GM23338 (cell line): ENCODE measurements at regions not wholly inside any gene's neighbourhood (a gene's known extent, or its start where the extent isn't known, plus 50 kb on each side); places are given as distances from the start of the nearest gene placed in this dataset.

Experiments
- ATAC-seq: fragments of 200-7000 bp; cut with Tn5 transposase; 3 replicates; pipeline ENCODE4 v1.9.1; 2020
- DNase-seq: peaks from one replicate; pipeline ENCODE4 v3.0.0-alpha.2; 2015; ENCODE audit warnings: low spot score
- H2AFZ ChIP-seq: fragments of 200-600 bp; sonication (generic); 2 replicates; pipeline ENCODE4 v1.8.0; 2016; ENCODE audit warnings: antibody characterized with exemption, mild to moderate bottlenecking, moderate library complexity
- H3F3A ChIP-seq: fragments of 200-600 bp; sonication (generic); replicated peaks from 2 replicates; pipeline ENCODE4 v1.8.0; 2017; ENCODE audit warnings: antibody characterized with exemption, mixed run types, low read depth
- H3K27ac ChIP-seq: fragments of 200-600 bp; sonication (generic); 2 replicates; pipeline ENCODE4 v1.6.1; 2016; ENCODE audit warnings: low read depth
- H3K27me3 ChIP-seq: fragments of 200-600 bp; sonication (generic); 2 replicates; pipeline ENCODE4 v1.8.0; 2016; ENCODE audit warnings: mild to moderate bottlenecking, mixed run types, moderate library complexity; ENCODE audit not compliant: insufficient read depth
- H3K36me3 ChIP-seq: fragments of 200-600 bp; sonication (generic); 2 replicates; pipeline ENCODE4 v1.8.0; 2016; ENCODE audit warnings: mild to moderate bottlenecking; ENCODE audit not compliant: insufficient read depth
- H3K4me1 ChIP-seq: fragments of 200-600 bp; sonication (generic); 2 replicates; pipeline ENCODE4 v1.8.0; 2016; ENCODE audit warnings: mild to moderate bottlenecking, moderate library complexity; ENCODE audit not compliant: insufficient read depth
- H3K4me2 ChIP-seq: fragments of 200-600 bp; sonication (generic); 2 replicates; pipeline ENCODE4 v1.7.1; 2017; ENCODE audit warnings: mixed run types
- H3K4me3 ChIP-seq: fragments of 200-600 bp; sonication (generic); 2 replicates; pipeline ENCODE4 v1.6.1; 2016; ENCODE audit warnings: mixed run types
- H3K79me2 ChIP-seq: fragments of 200-600 bp; sonication (generic); replicated peaks from 2 replicates; pipeline ENCODE4 v1.8.0; 2017; ENCODE audit warnings: mild to moderate bottlenecking; ENCODE audit not compliant: insufficient read depth
- H3K9me2 ChIP-seq: fragments of 200-600 bp; sonication (generic); 2 replicates; pipeline ENCODE4 v1.8.0; 2017; ENCODE audit not compliant: insufficient read depth
- H4K20me1 ChIP-seq: fragments of 200-600 bp; sonication (generic); replicated peaks from 2 replicates; pipeline ENCODE4 v1.8.0; 2017; ENCODE audit warnings: mild to moderate bottlenecking; ENCODE audit not compliant: insufficient read depth
- H3K27ac Mint-ChIP-seq: 2 replicates; pipeline ENCODE4 v1.8.0; 2020; ENCODE audit warnings: inconsistent platforms, mild to moderate bottlenecking, moderate library complexity, mixed read lengths
- H3K27me3 Mint-ChIP-seq: 3 replicates; pipeline ENCODE4 v1.8.0; 2022; ENCODE audit warnings: low read depth, mild to moderate bottlenecking, moderate library complexity, mixed read lengths, inconsistent platforms; ENCODE audit not compliant: insufficient read depth, poor library complexity
- H3K36me3 Mint-ChIP-seq: 3 replicates; pipeline ENCODE4 v1.8.0; 2021; ENCODE audit warnings: low read depth, mild to moderate bottlenecking, inconsistent platforms, moderate library complexity, mixed read lengths
- H3K4me1 Mint-ChIP-seq: 3 replicates; pipeline ENCODE4 v1.8.0; 2020; ENCODE audit warnings: mild to moderate bottlenecking, inconsistent platforms, mixed read lengths
- H3K4me3 Mint-ChIP-seq: 3 replicates; pipeline ENCODE4 v1.8.0; 2021; ENCODE audit warnings: moderate library complexity, mild to moderate bottlenecking, inconsistent platforms, mixed read lengths
- H3K9me3 Mint-ChIP-seq: 3 replicates; pipeline ENCODE4 v1.8.0; 2020; ENCODE audit warnings: moderate library complexity, mild to moderate bottlenecking, inconsistent platforms, mixed read lengths
- CREB1 ChIP-seq: fragments of 250-450 bp; sonication (Bioruptor Pico); IDR thresholded peaks from 2 replicates; pipeline ENCODE4 v1.5.0; 2020; ENCODE audit warnings: low read depth, mild to moderate bottlenecking, moderate library complexity
- CTCF ChIP-seq, 2 experiments: fragments of 200-600 bp in 1 of 2; sonication (generic) in 1 of 2; conservative IDR thresholded peaks; 2 replicates each; pipeline versions ENCODE4 v1.5.1 to v1.6.1; 2016 to 2017; ENCODE audit warnings: antibody characterized with exemption in 2 of 2, low read depth in 2 of 2, mild to moderate bottlenecking in 2 of 2, moderate library complexity in 1 of 2
- ETS1 ChIP-seq: IDR thresholded peaks from 2 replicates; pipeline ENCODE4 v1.6.1; 2016; ENCODE audit warnings: antibody characterized with exemption
- EZH2 ChIP-seq: fragments of 200-600 bp; sonication (generic); IDR thresholded peaks from one replicate; pipeline ENCODE4 v1.8.0; 2017; ENCODE audit warnings: antibody characterized with exemption, mild to moderate bottlenecking, low read depth; ENCODE audit not compliant: unreplicated experiment
- JUNB ChIP-seq: IDR thresholded peaks from one replicate; pipeline ENCODE4 v1.6.1; 2016; ENCODE audit warnings: antibody characterized with exemption; ENCODE audit not compliant: unreplicated experiment
- NANOG ChIP-seq: IDR thresholded peaks from 2 replicates; pipeline ENCODE4 v1.6.1; 2016; ENCODE audit warnings: antibody characterized with exemption, borderline replicate concordance
- POLR2AphosphoS5 ChIP-seq: IDR thresholded peaks from 2 replicates; pipeline ENCODE4 v1.6.1; 2016; ENCODE audit warnings: antibody characterized with exemption, low read depth
- REST ChIP-seq: IDR thresholded peaks from one replicate; pipeline ENCODE4 v1.6.1; 2018; ENCODE audit warnings: antibody characterized with exemption; ENCODE audit not compliant: unreplicated experiment
- STAT1 ChIP-seq: IDR thresholded peaks from one replicate; pipeline ENCODE4 v1.6.1; 2016; ENCODE audit warnings: antibody characterized with exemption; ENCODE audit not compliant: unreplicated experiment
- ZNF114 ChIP-seq: fragments of 250-450 bp; sonication (Bioruptor Pico); IDR thresholded peaks from 2 replicates; pipeline ENCODE4 v1.5.0; 2020; ENCODE audit warnings: mild to moderate bottlenecking, moderate library complexity
- ZNF331 ChIP-seq: fragments of 250-450 bp; sonication (Bioruptor Pico); IDR thresholded peaks from 2 replicates; pipeline ENCODE4 v1.5.0; 2020; ENCODE audit warnings: low read depth, mild to moderate bottlenecking, moderate library complexity
- ZNF462 ChIP-seq: fragments of 250-450 bp; sonication (Bioruptor Pico); IDR thresholded peaks from 2 replicates; pipeline ENCODE4 v1.5.0; 2020; ENCODE audit warnings: mild to moderate bottlenecking, moderate library complexity

GRCh38 chr15:56524915-56525314, 60.0 kb upstream of the MNS1 start:
- no peak overlapping the region for H3K4me2 ChIP-seq
- Mint-ChIP-seq H3K4me3 (no peak overlapping the region), H3K27me3 (no peaks in the 10 kb centered on the region), H3K36me3 (no peaks in the 10 kb centered on the region), H3K4me1 (no peaks in the 10 kb centered on the region), H3K9me3 (no peaks in the 10 kb centered on the region), H3K27ac (no peak overlapping the region)
- no peak for ATAC-seq
- DNase-seq = no peak
- no peaks in the 10 kb centered on the region for H3K4me1 ChIP-seq
- 0 out of 2 replicates have a peak, but pooled peaks cover 7% of the 10 kb centered on the region for H3K9me2 ChIP-seq
- TF ChIP-seq POLR2AphosphoS5 (no peak), CREB1 (CRISPR knock-in tag) (no peak), EZH2 (no peak), ZNF462 (CRISPR knock-in tag) (no peak), REST (no peak), ZNF331 (CRISPR knock-in tag) (no peak), NANOG (no peak), ZNF114 (no peak), ETS1 (no peak), CTCF (conservative IDR thresholded peaks at IDR 0.05; ENCODE audit: low read depth in 2 of 2) (no peak), STAT1 (no peak), JUNB (no peak)
- H3K4me3 ChIP-seq = no peak overlapping the region
- no peak overlapping the region; the same call in 1 of the 2 replicates for H2AFZ ChIP-seq
- H3K79me2 ChIP-seq = no peaks in the 10 kb centered on the region
- H3K36me3 ChIP-seq = no peaks in the 10 kb centered on the region
- H3K27me3 ChIP-seq = no peaks in the 10 kb centered on the region
- H4K20me1 ChIP-seq = no peaks in the 10 kb centered on the region
- no peak overlapping the region for H3K27ac ChIP-seq
- no peaks in the 10 kb centered on the region for H3F3A ChIP-seq
